Right lobe of liver (tissue), 4 donors: ENCODE measurements at regions not wholly inside any gene's neighbourhood (a gene's known extent, or its start where the extent isn't known, plus 50 kb on each side); places are given as distances from the start of the nearest gene placed in this dataset.

ENCODE experiments used
- POLR2A ChIP-seq: fragments of 450-650 bp; IDR thresholded peaks from one replicate; pipeline ENCODE4 v1.6.1; 2017; ENCODE audit warnings: antibody characterized with exemption, mild to moderate bottlenecking
- TF ChIP-seq, protein P1 (sequence below), 4 donors: fragments of 200-600 bp in 3 of 4; fragments of 450-650 bp in 1 of 4; IDR thresholded peaks; one replicate each; pipeline versions ENCODE4 v1.5.1 to v1.8.0; 2016 to 2022; ENCODE audit warnings: antibody characterized with exemption in 4 of 4, mild to moderate bottlenecking in 2 of 4
- donor health status: DM: no; HTN: no; CAD: no.
- donor health status: DM: no; HTN: no; CAD: no.
- donor health status: DM: no; HTN: yes; CAD: no.

DNA sequence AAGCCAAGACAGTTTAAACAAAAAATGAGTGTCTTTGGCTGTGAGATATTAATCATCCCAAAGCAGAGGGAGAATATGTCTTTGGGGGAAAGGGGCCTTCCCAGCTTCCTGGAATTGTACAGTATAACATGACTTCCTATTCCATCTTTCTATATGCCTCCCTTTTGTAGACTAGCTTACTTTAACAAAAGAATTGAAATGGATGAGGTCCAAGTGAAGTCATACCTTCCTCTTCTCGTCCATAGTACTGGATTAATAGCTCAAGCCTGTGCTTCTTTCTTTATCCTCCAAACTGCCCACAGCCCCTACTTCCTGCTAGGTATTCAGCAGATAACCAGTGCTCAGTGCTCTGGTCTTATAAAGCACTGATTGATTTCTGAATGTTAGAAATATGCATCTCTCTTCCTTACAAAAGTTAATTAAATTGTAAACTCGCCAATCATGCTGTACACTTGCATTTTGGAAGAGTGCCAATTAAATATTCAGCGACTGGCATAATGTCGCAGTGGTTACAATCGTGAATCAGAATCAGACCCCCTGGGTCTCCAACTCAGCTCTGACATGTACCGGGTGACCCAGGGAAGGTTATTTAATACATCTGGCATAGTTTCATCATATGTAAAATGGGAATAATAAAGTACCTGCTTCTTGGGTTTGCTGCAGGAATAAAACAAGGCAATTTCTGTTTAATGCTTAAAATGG lies 325.1 kb downstream of the RND3 start:
- TF ChIP-seq, protein P1, sequence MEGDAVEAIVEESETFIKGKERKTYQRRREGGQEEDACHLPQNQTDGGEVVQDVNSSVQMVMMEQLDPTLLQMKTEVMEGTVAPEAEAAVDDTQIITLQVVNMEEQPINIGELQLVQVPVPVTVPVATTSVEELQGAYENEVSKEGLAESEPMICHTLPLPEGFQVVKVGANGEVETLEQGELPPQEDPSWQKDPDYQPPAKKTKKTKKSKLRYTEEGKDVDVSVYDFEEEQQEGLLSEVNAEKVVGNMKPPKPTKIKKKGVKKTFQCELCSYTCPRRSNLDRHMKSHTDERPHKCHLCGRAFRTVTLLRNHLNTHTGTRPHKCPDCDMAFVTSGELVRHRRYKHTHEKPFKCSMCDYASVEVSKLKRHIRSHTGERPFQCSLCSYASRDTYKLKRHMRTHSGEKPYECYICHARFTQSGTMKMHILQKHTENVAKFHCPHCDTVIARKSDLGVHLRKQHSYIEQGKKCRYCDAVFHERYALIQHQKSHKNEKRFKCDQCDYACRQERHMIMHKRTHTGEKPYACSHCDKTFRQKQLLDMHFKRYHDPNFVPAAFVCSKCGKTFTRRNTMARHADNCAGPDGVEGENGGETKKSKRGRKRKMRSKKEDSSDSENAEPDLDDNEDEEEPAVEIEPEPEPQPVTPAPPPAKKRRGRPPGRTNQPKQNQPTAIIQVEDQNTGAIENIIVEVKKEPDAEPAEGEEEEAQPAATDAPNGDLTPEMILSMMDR (IDR thresholded peaks at IDR 0.05) = no peak
- TF ChIP-seq POLR2A = no peak
